ENCODE measurements at regions not wholly inside any gene's neighbourhood (a gene's known extent, or its start where the extent isn't known, plus 50 kb on each side); places are given as distances from the start of the nearest gene placed in this dataset.

- no CpG with 5 or more reads among the region's 3 CpGs for WGBS (ENCODE audit: extremely low coverage, insufficient coverage, insufficient read length)
- H3K79me2 ChIP-seq (ENCODE audit: control insufficient read depth, insufficient read depth, low read length, poor library complexity): no peaks in the 10 kb centered on the region
- H3K4me2 ChIP-seq (ENCODE audit: low read length): no peak overlapping the region
- no peak overlapping the region for H4K8ac ChIP-seq (ENCODE audit: low read depth, low read length)
- H3K4me1 ChIP-seq (ENCODE audit: control insufficient read depth in 1 of 2, insufficient read depth in 2 of 2, low read length in 2 of 2): no peaks in the 10 kb centered on the region
- H3K18ac ChIP-seq (ENCODE audit: low read length): no peak overlapping the region
- H3K14ac ChIP-seq (ENCODE audit: low read length): no peak overlapping the region
- no peak overlapping the region for H3K4ac ChIP-seq (ENCODE audit: low read depth, low read length)
- H2BK120ac ChIP-seq (ENCODE audit: insufficient read depth, low read length, poor library complexity): no peak overlapping the region
- H2AK5ac ChIP-seq (ENCODE audit: low read length): no peak overlapping the region
- no peak overlapping the region for H2BK12ac ChIP-seq (ENCODE audit: low read length)
- no peak overlapping the region for H3K23ac ChIP-seq (ENCODE audit: low read length)
- H3K27ac ChIP-seq (ENCODE audit: low read depth, low read length): no peak overlapping the region
- no peak for DNase-seq
- no peaks in the 10 kb centered on the region for H3K27me3 ChIP-seq (ENCODE audit: insufficient read depth, low read length)
- H4K12ac ChIP-seq (ENCODE audit: low read depth, low read length): no peak overlapping the region
- no peak overlapping the region for H3K4me3 ChIP-seq (ENCODE audit: low read depth, low read length)
- no peaks in the 10 kb centered on the region for H3K36me3 ChIP-seq (ENCODE audit: control insufficient read depth in 1 of 2, insufficient read depth in 2 of 2, low read length in 2 of 2)
- H2BK5ac ChIP-seq (ENCODE audit: low read depth, low read length, poor library complexity): no peak overlapping the region
- no peak overlapping the region for H2AFZ ChIP-seq (ENCODE audit: insufficient read depth, low read length, poor library complexity)
- H3K9ac ChIP-seq (ENCODE audit: low read length): no peak overlapping the region
- H4K91ac ChIP-seq (ENCODE audit: low read depth, low read length): no peak overlapping the region
- no peaks in the 10 kb centered on the region for H3K79me1 ChIP-seq (ENCODE audit: low read length)
- no peaks in the 10 kb centered on the region for H3K9me3 ChIP-seq (ENCODE audit: insufficient read depth, low read depth, low read length)
These were observed 600.5 kb upstream of the SYT4 start for GRCh38 chr18:43877616-43878321.

GRCh38 chr18:43879415-43879814 lies 602.1 kb upstream of the SYT4 start:
- no peak for DNase-seq
- H3K9me3 ChIP-seq (ENCODE audit: insufficient read depth, low read depth, low read length): no peaks in the 10 kb centered on the region
- H3K27me3 ChIP-seq (ENCODE audit: insufficient read depth, low read length): no peaks in the 10 kb centered on the region
- H2BK12ac ChIP-seq (ENCODE audit: low read length): no peak overlapping the region
- H3K14ac ChIP-seq (ENCODE audit: low read length): no peak overlapping the region
- no peaks in the 10 kb centered on the region for H3K4me1 ChIP-seq (ENCODE audit: control insufficient read depth in 1 of 2, insufficient read depth in 2 of 2, low read length in 2 of 2)
- no peaks in the 10 kb centered on the region for H3K36me3 ChIP-seq (ENCODE audit: control insufficient read depth in 1 of 2, insufficient read depth in 2 of 2, low read length in 2 of 2)
- no CpG with 5 or more reads among the region's 3 CpGs for WGBS (ENCODE audit: extremely low coverage, insufficient coverage, insufficient read length)
- H3K79me2 ChIP-seq (ENCODE audit: control insufficient read depth, insufficient read depth, low read length, poor library complexity): no peaks in the 10 kb centered on the region
- no peak overlapping the region for H3K4me3 ChIP-seq (ENCODE audit: low read depth, low read length)
- no peak overlapping the region for H2BK5ac ChIP-seq (ENCODE audit: low read depth, low read length, poor library complexity)
- H2AFZ ChIP-seq (ENCODE audit: insufficient read depth, low read length, poor library complexity): no peak overlapping the region
- H3K23ac ChIP-seq (ENCODE audit: low read length): no peak overlapping the region
- H4K12ac ChIP-seq (ENCODE audit: low read depth, low read length): no peak overlapping the region
- no peaks in the 10 kb centered on the region for H3K79me1 ChIP-seq (ENCODE audit: low read length)
- H4K8ac ChIP-seq (ENCODE audit: low read depth, low read length): no peak overlapping the region
- no peak overlapping the region for H3K4ac ChIP-seq (ENCODE audit: low read depth, low read length)
- no peak overlapping the region for H3K27ac ChIP-seq (ENCODE audit: low read depth, low read length)
- no peak overlapping the region for H2AK5ac ChIP-seq (ENCODE audit: low read length)
- H2BK120ac ChIP-seq (ENCODE audit: insufficient read depth, low read length, poor library complexity): no peak overlapping the region
- H3K9ac ChIP-seq (ENCODE audit: low read length): no peak overlapping the region
- no peak overlapping the region for H3K18ac ChIP-seq (ENCODE audit: low read length)
- H4K91ac ChIP-seq (ENCODE audit: low read depth, low read length): no peak overlapping the region
- H3K4me2 ChIP-seq (ENCODE audit: low read length): no peak overlapping the region

- no peak for DNase-seq
- Histone ChIP-seq H3K4me2 (ENCODE audit: low read length) (no peak overlapping the region), H3K36me3 (ENCODE audit: control insufficient read depth in 1 of 2, insufficient read depth in 2 of 2, low read length in 2 of 2) (no peaks in the 10 kb centered on the region), H3K9ac (ENCODE audit: low read length) (no peak overlapping the region), H3K14ac (ENCODE audit: low read length) (no peak overlapping the region), H3K4me3 (ENCODE audit: low read depth, low read length) (no peak overlapping the region), H2BK12ac (ENCODE audit: low read length) (no peak overlapping the region), H2AFZ (ENCODE audit: insufficient read depth, low read length, poor library complexity) (no peak overlapping the region), H2BK5ac (ENCODE audit: low read depth, low read length, poor library complexity) (no peak overlapping the region), H3K79me2 (ENCODE audit: control insufficient read depth, insufficient read depth, low read length, poor library complexity) (no peaks in the 10 kb centered on the region), H3K79me1 (ENCODE audit: low read length) (no peaks in the 10 kb centered on the region), H4K91ac (ENCODE audit: low read depth, low read length) (no peak overlapping the region), H4K12ac (ENCODE audit: low read depth, low read length) (no peak overlapping the region), H2BK120ac (ENCODE audit: insufficient read depth, low read length, poor library complexity) (no peak overlapping the region), H4K8ac (ENCODE audit: low read depth, low read length) (no peak overlapping the region), H3K23ac (ENCODE audit: low read length) (peak overlapping the region; percentile 13), H3K27me3 (ENCODE audit: insufficient read depth, low read length) (no peaks in the 10 kb centered on the region), H3K4me1 (ENCODE audit: control insufficient read depth in 1 of 2, insufficient read depth in 2 of 2, low read length in 2 of 2) (no peaks in the 10 kb centered on the region), H2AK5ac (ENCODE audit: low read length) (no peak overlapping the region), H3K27ac (ENCODE audit: low read depth, low read length) (no peak overlapping the region), H3K4ac (ENCODE audit: low read depth, low read length) (no peak overlapping the region), H3K18ac (ENCODE audit: low read length) (no peak overlapping the region), H3K9me3 (ENCODE audit: insufficient read depth, low read depth, low read length) (no peaks in the 10 kb centered on the region)
- no CpG with 5 or more reads among the region's 7 CpGs for WGBS (ENCODE audit: extremely low coverage, insufficient coverage, insufficient read length)
These were observed 605.2 kb upstream of the SYT4 start for GRCh38 chr18:43882358-43883055.

- Histone ChIP-seq H2BK12ac (ENCODE audit: low read length) (no peak overlapping the region), H3K27me3 (ENCODE audit: insufficient read depth, low read length) (no peaks in the 10 kb centered on the region), H3K14ac (ENCODE audit: low read length) (no peak overlapping the region), H3K79me1 (ENCODE audit: low read length) (no peaks in the 10 kb centered on the region), H2AK5ac (ENCODE audit: low read length) (no peak overlapping the region), H2AFZ (ENCODE audit: insufficient read depth, low read length, poor library complexity) (no peak overlapping the region), H3K23ac (ENCODE audit: low read length) (no peak overlapping the region), H2BK5ac (ENCODE audit: low read depth, low read length, poor library complexity) (no peak overlapping the region), H3K9me3 (ENCODE audit: insufficient read depth, low read depth, low read length) (no peaks in the 10 kb centered on the region), H2BK120ac (ENCODE audit: insufficient read depth, low read length, poor library complexity) (no peak overlapping the region), H3K18ac (ENCODE audit: low read length) (no peak overlapping the region), H3K9ac (ENCODE audit: low read length) (no peak overlapping the region), H3K27ac (ENCODE audit: low read depth, low read length) (no peak overlapping the region), H3K4ac (ENCODE audit: low read depth, low read length) (no peak overlapping the region), H3K4me3 (ENCODE audit: low read depth, low read length) (no peak overlapping the region), H3K36me3 (ENCODE audit: control insufficient read depth in 1 of 2, insufficient read depth in 2 of 2, low read length in 2 of 2) (no peaks in the 10 kb centered on the region), H4K8ac (ENCODE audit: low read depth, low read length) (no peak overlapping the region), H3K4me1 (ENCODE audit: control insufficient read depth in 1 of 2, insufficient read depth in 2 of 2, low read length in 2 of 2) (no peaks in the 10 kb centered on the region), H3K4me2 (ENCODE audit: low read length) (no peak overlapping the region), H3K79me2 (ENCODE audit: control insufficient read depth, insufficient read depth, low read length, poor library complexity) (no peaks in the 10 kb centered on the region), H4K12ac (ENCODE audit: low read depth, low read length) (no peak overlapping the region), H4K91ac (ENCODE audit: low read depth, low read length) (no peak overlapping the region)
- no peak for DNase-seq
These were observed 606.6 kb upstream of the SYT4 start for GRCh38 chr18:43883886-43884285.

Measured in trophoblast cell (in vitro differentiated cells and primary cell).